C4-2B (cell line): ENCODE measurements at regions not wholly inside any gene's neighbourhood (a gene's known extent, or its start where the extent isn't known, plus 50 kb on each side); places are given as distances from the start of the nearest gene placed in this dataset.
A peak's percentile ranks its signal among the peaks of the same experiment; 100 is the strongest.
"Not testable (repeated sequence)": the region's sequence is repeated elsewhere in the genome, so short reads cannot be mapped to it uniquely, and the experiment has no call there.

Experiments used
- H3K27ac ChIP-seq: fragments of 450-650 bp; 2 replicates; pipeline ENCODE4 v1.5.1; 2017
- CTCF ChIP-seq: fragments of 450-650 bp; conservative IDR thresholded peaks from 2 replicates; pipeline ENCODE4 v1.5.1; 2017; ENCODE audit warnings: mild to moderate bottlenecking
- ZFX ChIP-seq: fragments of 450-650 bp; IDR thresholded peaks from 2 replicates; pipeline ENCODE4 v1.6.1; 2017

- TF ChIP-seq CTCF = no peak
- TF ChIP-seq ZFX = no peak
- no peak overlapping the region for H3K27ac ChIP-seq
These were observed 161.7 kb downstream of the SMARCA1 start for GRCh38 chrX:129361576-129361975.

GRCh38 chrX:129360175-129360574, 163.1 kb downstream of the SMARCA1 start:
- TF ChIP-seq CTCF = peak; percentile 69
- no peak for TF ChIP-seq ZFX

GRCh38 chrX:129359269-129359668, 164.0 kb downstream of the SMARCA1 start:
- H3K27ac ChIP-seq = no peak overlapping the region
- TF ChIP-seq ZFX (no peak), CTCF (no peak)

More at GRCh38 chrX:129360175-129360574, 163.1 kb downstream of the SMARCA1 start:
- no peak overlapping the region for H3K27ac ChIP-seq

GRCh38 chrX:129357428-129357827, 165.9 kb downstream of the SMARCA1 start:
- H3K27ac ChIP-seq = not testable (repeated sequence)

GRCh38 chrX:129347291-129347690, 176.0 kb downstream of the SMARCA1 start:
- TF ChIP-seq CTCF (peak; percentile 2; the same call in 1 of the 2 replicates), ZFX (no peak)
- no peak overlapping the region for H3K27ac ChIP-seq

GRCh38 chrX:129346574-129346973, 176.7 kb downstream of the SMARCA1 start:
- TF ChIP-seq ZFX (no peak), CTCF (no peak)

GRCh38 chrX:129337264-129337663, 186.0 kb downstream of the SMARCA1 start:
- not testable (repeated sequence) for H3K27ac ChIP-seq

More at GRCh38 chrX:129346574-129346973, 176.7 kb downstream of the SMARCA1 start:
- H3K27ac ChIP-seq = no peak overlapping the region

GRCh38 chrX:129323115-129323514, 200.2 kb downstream of the SMARCA1 start:
- H3K27ac ChIP-seq = no peak overlapping the region
- TF ChIP-seq CTCF (no peak), ZFX (no peak)

- no peak overlapping the region for H3K27ac ChIP-seq
- no peak for TF ChIP-seq ZFX
- TF ChIP-seq CTCF = peak; percentile 60
These were observed 204.9 kb downstream of the SMARCA1 start for GRCh38 chrX:129318375-129318774.
